NCI-H748 (cell line): ENCODE measurements at regions not wholly inside any gene's neighbourhood (a gene's known extent, or its start where the extent isn't known, plus 50 kb on each side); places are given as distances from the start of the nearest gene placed in this dataset.
"Not testable (repeated sequence)": the region's sequence is repeated elsewhere in the genome, so short reads cannot be mapped to it uniquely, and the experiment has no call there.

Source experiments
- DNase-seq: peaks from one replicate; lab custom pipeline; 2025; ENCODE audit not compliant: unreplicated experiment; lab: John Stamatoyannopoulos, UW

- peak; percentile 64 for DNase-seq
Measured at GRCh38 chr3:161599697-161600096, 103.1 kb downstream of the OTOL1 start.

- DNase-seq = peak; percentile 79
Measured at GRCh38 chr3:161600173-161600572, 103.6 kb downstream of the OTOL1 start.

- DNase-seq = no peak
Measured at GRCh38 chr3:161602475-161602874, 105.9 kb downstream of the OTOL1 start.

- DNase-seq = no peak
Measured at GRCh38 chr3:161602918-161603317, 106.3 kb downstream of the OTOL1 start.

GRCh38 chr3:161607056-161607455 lies 110.4 kb downstream of the OTOL1 start:
- no peak for DNase-seq

GRCh38 chr3:161619351-161619750 lies 122.7 kb downstream of the OTOL1 start:
- DNase-seq = no peak

GRCh38 chr3:161630794-161631193 lies 134.2 kb downstream of the OTOL1 start:
- DNase-seq = no peak

GRCh38 chr3:161631536-161631935 lies 134.9 kb downstream of the OTOL1 start:
- DNase-seq = no peak

GRCh38 chr3:161637559-161637958 lies 141.0 kb downstream of the OTOL1 start:
- no peak for DNase-seq

GRCh38 chr3:161639095-161639494 lies 142.5 kb downstream of the OTOL1 start:
- not testable (repeated sequence) for DNase-seq

GRCh38 chr3:161640181-161640580 lies 143.6 kb downstream of the OTOL1 start:
- DNase-seq = no peak

- DNase-seq = no peak
Measured at GRCh38 chr3:161641287-161641686, 144.7 kb downstream of the OTOL1 start.

GRCh38 chr3:161644891-161645635 lies 148.5 kb downstream of the OTOL1 start:
- DNase-seq = no peak

- DNase-seq = no peak
Measured at GRCh38 chr3:161647936-161648470, 151.4 kb downstream of the OTOL1 start.

GRCh38 chr3:161649900-161650484 lies 153.4 kb downstream of the OTOL1 start:
- DNase-seq = no peak

GRCh38 chr3:161657786-161658185 lies 161.2 kb downstream of the OTOL1 start:
- DNase-seq = no peak

GRCh38 chr3:161671141-161671540 lies 174.5 kb downstream of the OTOL1 start:
- no peak for DNase-seq

GRCh38 chr3:161672478-161672877 lies 175.9 kb downstream of the OTOL1 start:
- no peak for DNase-seq

- no peak for DNase-seq
Measured at GRCh38 chr3:161673866-161674265, 177.3 kb downstream of the OTOL1 start.

- no peak for DNase-seq
Measured at GRCh38 chr3:161674402-161674801, 177.8 kb downstream of the OTOL1 start.

GRCh38 chr3:161681831-161682230 lies 185.2 kb downstream of the OTOL1 start:
- DNase-seq = not testable (repeated sequence)

- DNase-seq = no peak
Measured at GRCh38 chr3:161682715-161683114, 186.1 kb downstream of the OTOL1 start.
